HG02973 (cell line): ENCODE measurements at regions not wholly inside any gene's neighbourhood (a gene's known extent, or its start where the extent isn't known, plus 50 kb on each side); places are given as distances from the start of the nearest gene placed in this dataset.
"Not testable (repeated sequence)": the region's sequence is repeated elsewhere in the genome, so short reads cannot be mapped to it uniquely, and the experiment has no call there.

ENCODE experiments used
- ATAC-seq: cut with Tn5 transposase; IDR thresholded peaks from one replicate; pipeline ENCODE4 v1.9.1; 2021; ENCODE audit warnings: moderate library complexity; ENCODE audit not compliant: unreplicated experiment

DNA sequence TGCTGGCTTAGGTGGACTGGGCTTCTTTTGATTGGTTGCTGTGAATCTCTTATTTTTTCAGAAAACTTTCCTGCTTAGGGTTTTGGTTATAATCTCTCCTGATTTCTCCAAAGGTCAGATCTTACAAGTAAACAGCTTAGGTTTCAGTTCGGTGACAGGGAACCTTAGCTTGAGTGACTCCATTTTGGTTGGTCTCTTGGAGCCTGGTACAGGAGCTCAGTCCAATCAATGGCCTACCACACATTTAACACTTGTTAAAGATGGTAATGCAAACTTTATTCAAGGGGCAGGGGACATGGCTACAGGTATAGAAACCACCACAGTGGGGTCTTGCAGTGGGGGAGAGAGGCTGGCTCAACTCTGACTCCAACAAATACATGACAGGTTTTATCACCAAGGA lies 180.9 kb upstream of the THBS1 start:
- ATAC-seq, result no peak

DNA sequence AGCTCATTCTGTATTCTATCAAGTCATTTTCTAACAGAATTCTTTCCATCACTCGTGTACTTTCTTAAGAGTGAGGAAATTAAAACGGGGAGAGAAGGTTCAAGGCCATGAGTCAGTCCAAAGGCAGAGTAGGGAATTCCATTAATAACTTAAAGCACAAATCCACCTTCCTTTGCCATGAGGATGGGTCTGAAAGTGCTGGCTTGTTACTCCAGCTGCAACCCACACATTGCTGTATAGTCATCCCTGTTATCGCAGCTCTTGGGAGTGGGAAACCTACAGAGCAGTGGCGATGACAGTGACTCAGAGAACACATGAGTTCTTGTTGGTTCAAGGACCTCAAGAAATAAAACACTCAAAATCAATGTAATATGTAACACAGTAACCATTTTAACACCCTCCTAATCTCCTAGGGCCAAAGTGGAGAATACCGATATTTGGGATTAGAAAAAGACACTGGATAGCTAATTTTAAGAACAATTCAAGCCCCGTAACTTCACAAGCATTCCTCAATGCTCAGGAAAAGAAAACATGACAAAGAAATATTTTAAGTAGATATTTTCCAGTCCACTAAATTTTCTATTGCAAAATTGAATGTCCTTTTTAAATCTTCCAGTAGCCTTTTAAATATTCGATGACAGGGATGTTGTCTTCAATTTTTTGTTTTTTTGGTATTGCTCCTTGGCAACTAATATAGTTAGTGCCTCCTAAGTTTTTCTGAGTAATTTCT lies 179.9 kb upstream of the THBS1 start:
- ATAC-seq, result no peak

DNA sequence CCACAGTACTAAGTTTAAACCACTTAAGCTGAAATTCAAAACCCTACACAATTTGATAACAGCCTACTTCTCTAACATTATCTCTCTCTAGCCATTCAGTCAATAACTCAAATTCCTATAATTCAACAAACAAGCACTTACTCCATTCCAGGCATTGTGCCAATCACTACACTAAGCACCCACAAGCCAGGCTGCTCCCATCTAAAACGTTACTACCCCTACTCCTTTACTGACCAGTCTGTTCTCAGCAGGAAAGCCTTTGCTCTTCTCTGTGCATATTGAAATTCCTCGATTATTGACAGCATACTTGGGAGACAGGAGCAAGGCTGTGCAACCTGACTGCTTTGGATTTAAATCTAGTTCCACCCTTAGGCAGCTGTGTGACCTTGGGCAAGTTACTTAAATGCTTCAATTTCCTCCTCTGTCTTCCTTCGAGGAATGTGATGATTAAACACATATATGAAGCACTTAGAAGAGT lies 177.2 kb upstream of the THBS1 start:
- ATAC-seq, result no peak

DNA sequence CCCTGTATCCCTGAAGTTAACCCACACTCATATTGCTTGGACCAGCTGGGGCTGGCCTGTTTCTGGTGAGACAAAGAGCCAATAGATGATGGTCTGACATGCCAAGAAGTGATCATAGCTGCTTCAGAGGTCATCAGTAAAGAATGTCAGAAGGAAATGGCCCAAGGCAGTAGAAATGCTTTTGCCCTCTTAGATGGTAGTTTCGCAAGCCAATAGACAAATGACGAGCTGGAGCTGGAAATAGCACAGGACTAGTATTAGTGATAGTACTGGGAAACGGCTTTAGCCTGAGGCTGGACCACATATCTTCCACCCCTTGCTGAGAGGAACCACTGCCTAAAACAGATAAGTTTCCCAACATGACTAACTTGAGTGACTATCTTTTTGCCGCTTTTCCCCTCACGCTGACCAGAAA lies 176.1 kb upstream of the THBS1 start:
- ATAC-seq, result no peak

DNA sequence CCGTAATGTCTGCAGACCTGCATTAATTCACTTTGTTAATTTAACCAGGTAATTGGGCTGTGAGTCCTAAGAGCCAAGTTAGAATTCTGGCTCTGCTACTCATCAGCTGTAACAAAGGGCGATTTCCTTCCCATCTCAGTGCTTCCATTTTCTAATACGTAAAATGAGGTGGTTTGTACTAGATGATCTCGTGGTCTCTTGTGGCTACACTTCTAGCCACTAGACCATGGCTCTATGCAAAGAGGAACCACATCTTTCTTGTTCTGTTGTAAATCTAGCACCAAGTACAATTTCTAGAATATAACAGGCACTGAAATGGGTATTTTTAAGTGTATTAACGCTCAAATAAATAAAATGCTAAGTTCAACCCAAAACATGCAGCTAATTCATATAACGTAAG lies 174.4 kb upstream of the THBS1 start:
- ATAC-seq, result peak; percentile 73

DNA sequence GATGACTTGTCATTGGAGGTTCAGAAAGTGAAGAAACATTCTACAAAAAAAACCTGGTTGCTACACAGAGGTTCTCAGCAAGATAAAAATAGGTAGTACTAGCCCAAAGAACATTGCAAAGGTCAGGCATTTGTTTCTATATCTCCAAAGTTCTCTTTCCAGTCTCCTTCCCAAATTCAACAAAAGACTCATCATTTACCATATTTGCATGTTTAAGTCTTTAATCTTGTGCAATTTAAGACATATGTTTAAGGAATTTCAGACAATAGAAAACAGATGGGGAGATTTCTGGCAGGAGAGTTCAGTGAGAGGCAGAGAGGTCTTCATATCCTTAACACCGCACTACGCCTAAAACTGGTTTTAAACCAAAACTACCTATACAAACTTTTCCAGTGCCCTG lies 173.8 kb upstream of the THBS1 start:
- ATAC-seq, result no peak

DNA sequence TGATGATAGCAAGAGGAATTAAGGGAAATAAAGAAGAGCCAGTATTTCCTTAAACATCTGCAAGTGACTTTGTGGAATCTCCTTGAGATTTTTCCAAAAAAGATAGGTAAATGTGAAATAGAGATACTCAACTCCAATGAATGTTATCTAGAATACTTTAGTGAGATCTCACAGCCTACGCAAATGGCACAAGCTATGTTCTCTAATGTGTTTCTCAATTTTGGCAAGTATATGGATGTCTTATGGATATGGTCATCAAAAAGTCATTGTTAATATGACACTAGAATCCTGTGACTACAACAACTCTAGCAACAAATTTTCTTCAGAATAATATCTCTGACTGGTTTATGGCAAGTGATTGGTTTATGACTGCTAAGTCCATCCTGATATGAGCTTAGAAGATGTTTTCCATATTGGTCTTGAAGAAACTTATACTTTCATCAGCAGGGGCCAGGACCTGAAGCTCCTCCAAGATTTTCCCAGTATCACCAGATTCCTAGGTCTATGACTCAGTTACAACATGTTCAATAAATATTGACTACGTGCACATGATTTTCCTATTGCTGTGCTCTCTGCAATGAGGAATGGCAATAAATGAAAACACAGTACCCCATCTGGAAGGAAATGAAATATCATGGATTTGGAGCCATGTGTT lies 170.9 kb upstream of the THBS1 start:
- no peak for ATAC-seq

DNA sequence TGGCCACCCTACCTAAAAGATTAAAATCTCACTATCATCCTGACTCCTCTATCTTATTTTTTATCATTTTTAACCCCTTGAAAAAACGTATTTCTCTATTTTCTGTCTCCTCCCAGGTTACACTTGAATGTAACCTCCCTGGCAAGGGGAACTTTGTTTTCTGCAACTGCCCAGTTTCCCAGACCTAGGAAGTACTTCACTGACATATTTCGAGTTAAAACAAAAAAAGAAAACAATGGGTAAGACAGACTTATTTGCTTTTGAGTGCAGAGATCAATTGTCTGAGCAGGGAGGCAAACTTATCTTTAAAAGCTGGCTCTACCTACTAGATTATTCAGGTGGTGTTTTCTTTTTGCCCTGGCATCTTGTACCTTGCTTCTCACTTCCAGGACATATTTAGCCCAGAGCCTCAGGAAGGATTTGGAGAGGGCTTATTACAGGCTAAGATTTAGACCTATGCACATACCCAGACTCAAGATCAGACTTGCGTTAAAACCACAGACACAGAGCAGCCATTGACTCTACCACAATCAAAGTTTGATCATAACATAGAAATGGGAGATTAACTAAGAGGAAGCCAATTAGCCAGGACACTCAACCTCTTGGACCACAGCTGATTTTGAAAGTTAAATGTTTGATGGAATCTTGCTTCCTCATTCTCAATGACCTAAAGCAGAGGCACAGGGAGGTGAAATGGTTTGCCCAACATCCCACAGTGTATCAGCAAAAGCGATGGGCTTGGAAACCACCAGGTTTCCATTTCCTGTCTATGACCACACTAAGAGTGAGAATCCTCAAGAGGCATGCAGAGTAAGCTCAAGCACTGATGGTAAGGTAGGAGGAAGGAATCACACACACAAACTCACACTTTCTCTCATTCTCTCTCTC lies 169.5 kb upstream of the THBS1 start:
- ATAC-seq, result peak; percentile 87

DNA sequence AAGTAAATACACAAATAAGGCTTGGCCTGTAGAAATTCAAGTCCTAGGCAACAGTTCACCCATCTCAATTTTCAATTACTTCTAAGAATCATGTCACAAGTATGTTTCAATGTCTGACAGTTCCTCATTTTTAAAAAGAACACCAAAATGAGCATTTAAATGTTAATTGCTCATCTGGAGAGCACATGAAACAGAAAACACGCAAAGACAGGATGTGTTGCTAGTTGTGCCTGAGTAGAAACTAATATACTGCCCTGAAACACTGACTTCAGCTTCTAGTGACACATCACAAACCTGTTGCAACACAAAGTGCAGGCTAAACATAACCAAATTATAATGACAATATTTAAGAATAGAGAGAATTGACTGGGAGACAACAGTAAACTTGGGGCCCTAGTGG lies 167.3 kb upstream of the THBS1 start:
- peak; percentile 62 for ATAC-seq

DNA sequence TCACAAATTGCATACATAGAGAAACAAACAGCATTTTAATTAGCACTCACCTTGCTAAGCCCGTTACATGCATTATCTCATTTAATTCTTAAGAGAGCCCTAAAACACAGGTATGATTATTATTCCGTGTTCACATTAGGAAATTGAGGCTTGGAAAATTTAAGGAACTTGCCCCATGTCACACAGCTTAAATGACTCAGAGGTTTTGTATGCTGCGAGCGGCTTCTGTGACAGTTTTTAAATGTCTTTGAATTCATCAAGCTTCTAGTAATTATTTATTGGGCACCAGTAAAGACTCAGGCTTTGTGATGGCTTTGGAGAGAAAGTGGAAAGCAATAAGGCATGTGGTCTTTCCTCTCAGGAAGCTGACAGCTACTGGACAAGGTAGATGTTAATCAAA lies 166.7 kb upstream of the THBS1 start:
- ATAC-seq, result no peak

DNA sequence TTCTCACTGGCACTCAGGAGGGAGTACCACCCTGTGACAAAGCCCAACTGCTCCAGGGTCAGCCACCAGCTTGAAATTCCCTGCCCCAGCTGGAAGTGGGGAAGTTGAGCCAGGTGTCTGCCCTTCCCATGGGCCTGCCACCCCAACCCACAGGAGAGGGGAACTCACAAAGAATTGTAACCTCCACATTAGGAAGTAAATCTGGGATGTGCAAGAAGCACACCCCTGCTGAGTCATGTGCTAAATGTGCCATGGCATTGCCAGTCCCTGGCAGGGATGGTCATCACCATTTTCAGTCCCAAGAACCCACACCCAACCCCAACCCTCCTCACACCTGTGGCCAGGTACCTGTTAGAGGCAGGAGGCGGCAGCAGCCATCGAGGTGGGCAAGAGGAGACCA lies 165.2 kb upstream of the THBS1 start:
- ATAC-seq, result no peak

DNA sequence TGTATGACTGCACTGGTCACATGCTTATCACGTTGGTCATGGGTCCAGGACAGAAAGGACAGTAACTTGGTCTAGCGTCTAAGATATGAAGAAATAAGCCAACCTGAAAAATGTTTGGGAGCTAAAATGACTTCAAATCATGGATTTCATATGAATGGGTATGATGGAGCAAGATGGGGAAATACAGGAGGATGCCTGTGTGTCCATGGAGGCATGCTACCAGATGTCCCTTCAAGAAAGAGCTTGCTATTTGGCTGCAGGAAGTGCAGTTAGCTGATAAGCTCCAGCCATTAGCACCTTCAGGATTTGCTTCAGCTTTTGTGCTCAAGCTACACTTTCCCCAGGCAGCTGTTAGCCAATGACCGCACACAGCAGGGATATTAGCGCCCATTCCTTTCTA lies 164.6 kb upstream of the THBS1 start:
- ATAC-seq, result no peak

DNA sequence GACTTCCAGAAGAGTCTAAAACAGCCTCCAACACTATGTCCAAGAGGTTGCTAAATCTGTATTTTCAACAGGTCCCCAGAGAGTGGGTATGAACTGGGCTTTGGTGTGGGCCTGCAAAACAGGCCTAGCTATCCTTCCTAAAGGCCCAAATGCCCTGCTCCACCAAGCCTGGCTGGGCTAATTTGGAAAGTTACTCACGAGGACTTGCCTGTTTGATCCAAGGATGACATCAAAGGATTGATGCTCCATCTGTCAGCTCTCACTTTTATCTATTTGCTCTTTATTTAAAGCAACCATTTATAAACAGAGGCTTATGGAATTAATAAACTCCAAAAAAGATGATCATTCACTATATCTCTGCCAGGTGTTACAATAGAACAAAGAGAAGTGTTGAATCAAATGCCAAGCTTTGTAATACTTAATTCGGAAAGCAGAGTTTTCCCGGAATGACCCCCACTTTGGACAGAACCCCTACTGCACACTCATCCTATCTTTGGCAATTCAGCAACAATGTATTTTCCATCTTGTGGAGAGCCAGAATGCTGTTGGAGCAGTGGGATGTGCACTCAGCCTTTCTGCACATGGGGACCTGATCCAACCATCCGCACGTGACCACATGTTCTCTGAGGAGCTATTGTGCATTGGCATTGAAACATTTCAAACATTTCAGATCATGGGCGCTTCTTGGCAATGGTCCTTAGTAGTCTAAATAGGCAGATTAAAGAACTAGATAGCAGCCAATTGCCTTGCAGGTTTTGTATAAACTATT lies 163.3 kb upstream of the THBS1 start:
- no peak for ATAC-seq

DNA sequence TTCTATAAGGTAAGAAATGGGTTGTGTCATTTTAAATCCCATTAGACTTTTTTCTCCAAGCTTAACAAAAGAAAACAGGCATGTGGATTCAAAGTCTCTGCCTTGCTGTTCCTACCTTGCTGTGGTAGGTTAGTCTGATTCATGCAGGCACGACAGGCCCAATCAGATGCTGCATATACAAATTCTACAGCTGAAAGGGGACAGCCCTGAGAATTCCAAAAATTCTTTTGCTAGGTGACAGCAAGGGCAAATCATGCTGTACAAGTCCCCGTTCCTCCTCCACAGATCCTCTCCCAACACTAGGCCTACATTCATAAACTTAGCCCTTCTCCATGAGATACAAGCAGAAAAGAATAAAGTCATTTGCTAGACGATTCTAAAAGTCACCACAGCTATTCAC lies 161.2 kb upstream of the THBS1 start:
- no peak for ATAC-seq

DNA sequence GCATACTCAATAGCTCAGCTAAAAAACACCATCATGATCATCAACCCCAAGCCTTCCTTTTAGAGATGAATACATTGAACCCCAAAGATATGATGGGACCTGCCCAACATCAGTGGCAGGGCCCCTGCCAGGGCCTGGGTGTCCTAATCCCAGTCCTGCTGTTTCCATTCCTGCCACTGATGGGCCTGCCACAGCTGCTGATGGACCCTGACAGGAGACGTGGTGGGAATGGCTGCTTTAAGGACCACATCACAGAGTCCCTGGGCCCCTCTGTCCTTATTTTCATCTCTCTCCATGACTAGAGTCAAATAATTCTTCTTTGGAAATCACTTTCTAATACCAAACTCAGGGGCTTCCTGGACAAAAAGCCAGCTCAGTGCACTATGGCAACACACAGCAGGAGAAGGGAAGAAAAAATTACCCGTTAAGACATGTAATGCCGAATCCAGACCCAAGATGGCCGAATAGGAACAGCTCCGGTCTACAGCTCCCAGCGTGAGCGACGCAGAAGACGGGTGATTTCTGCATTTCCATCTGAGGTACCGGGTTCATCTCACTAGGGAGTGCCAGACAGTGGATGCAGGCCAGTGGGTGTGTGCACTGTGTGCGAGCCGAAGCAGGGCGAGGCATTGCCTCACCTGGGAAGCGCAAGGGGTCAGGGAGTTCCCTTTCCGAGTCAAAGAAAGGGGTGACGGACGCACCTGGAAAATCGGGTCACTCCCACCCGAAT lies 160.6 kb upstream of the THBS1 start:
- ATAC-seq, result not testable (repeated sequence)

DNA sequence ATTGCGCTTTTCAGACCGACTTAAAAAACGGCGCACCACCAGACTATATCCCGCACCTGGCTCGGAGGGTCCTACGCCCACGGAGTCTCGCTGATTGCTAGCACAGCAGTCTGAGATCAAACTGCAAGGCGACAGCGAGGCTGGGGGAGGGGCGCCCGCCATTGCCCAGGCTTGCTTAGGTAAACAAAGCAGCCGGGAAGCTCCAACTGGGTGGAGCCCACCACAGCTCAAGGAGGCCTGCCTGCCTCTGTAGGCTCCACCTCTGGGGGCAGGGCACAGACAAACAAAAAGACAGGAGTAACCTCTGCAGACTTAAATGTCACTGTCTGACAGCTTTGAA lies 160.1 kb upstream of the THBS1 start:
- ATAC-seq, result not testable (repeated sequence)

DNA sequence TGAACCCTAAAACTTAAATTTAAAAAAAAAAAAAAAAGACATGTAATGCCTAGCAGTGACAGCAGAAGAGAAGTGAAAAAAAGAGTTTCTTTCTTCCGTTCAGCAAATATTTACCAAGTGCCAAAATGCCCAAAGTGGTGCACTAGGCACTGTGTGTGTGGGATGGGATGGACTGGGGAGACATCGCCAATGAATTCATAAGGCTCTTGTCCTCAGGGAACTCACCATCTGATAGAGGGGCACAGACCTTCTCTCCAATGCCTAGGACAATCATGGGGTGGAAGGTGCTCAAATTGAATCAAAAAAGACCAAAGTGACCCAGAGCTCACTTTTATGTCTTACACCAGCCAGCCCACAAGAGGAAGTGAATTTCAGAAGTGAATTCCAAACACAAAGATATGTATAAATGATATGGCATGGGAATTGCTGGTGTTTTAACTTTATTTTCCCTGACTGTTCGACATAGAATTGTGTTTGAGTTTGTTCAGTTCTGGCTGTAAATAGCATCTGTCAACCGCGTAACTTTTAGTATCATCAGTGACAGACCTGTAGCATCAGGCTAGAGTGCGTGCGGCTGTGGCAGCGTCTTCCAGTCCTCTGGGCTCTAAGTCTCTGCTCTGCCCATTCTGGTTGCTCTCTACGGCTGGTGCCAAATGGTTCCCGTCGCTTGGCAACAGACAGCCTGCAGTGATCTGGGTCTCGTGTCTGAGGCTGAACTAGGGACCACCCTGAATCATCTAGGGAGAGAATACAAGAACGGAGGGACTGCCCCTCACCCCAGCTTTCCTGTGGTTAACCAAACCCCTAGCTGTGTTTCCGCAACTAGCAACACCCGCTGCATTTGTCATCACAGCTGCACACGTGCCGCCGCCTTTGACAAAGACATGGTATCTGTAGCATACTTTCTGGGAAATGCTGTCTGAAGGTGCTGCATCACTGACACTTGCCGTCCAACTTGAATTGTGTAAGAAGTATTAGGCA lies 154.0 kb upstream of the THBS1 start:
- ATAC-seq, result peak; percentile 84

DNA sequence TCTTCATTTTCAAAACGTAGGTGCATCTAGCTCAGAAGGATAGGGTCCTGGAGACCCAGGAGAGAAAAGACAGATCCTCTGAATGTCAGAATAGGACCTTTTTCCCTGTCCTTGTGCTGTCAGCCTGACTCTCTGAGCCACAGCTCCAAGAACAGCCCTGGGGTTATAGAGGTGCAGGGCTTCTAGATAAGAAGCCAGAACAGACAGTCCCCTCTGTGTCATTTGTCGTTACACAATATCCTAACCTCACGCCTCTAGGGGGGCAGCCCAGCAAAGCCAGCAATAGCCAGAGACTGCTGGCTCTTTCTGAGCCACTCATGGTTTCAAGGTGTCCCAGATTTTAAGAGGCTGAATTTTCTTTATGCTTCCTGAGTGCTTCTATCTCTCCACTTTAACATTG lies 153.2 kb upstream of the THBS1 start:
- ATAC-seq, result no peak

DNA sequence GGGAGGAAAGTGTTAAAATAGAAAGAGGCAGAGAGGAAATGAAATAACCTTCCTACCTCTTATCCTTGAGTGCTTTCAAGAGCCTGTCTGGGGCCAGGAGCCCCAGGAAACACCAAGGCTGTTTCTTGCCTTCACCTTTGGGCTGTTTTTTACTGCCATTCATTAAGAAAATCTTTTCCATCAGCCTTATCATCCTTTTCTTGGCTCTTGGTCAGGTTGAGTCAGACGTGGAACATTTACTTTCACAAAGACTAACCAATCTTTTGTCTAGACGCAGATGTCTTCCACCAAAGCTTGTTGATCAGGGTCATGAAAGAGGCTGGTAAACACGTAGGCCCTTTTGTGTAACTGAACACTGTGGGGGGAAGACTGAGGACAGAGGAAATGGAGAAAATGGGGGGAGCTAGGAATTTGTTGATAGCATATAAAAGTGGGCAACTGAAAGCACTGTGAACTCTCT lies 151.0 kb upstream of the THBS1 start:
- peak; percentile 42 for ATAC-seq
